ENCODE measurements at regions not wholly inside any gene's neighbourhood (a gene's known extent, or its start where the extent isn't known, plus 50 kb on each side); places are given as distances from the start of the nearest gene placed in this dataset.

DNA sequence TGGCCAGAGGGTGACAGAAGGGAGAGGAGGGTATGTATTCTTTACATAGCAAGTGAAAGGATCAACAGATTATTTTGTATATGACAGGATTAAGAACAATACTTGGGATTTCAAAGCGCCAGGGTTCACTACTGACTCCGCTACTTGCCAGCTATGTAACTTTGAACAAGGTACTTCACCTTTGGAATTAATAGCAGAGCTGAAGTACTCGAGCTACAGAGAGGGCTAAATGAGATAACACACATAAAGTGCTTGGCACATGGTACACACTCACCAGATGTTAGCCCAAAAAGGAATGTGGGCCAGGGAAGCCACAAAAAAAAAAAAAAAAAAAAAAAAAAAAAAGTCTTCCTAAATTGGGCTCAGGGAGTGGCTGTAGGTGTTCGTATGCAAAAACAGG, 408.4 kb downstream of the BUD13 start:
- Histone ChIP-seq H3K36me3 (ENCODE audit: control insufficient read depth in 2 of 3, insufficient read depth in 3 of 3, low read length in 3 of 3) (no peaks in the 10 kb centered on the region), H3K9ac (ENCODE audit: low read length in 3 of 3) (no peak overlapping the region), H3K4me3 (ENCODE audit: low read length in 3 of 3) (no peak overlapping the region), H3K27ac (ENCODE audit: low read depth in 2 of 2, low read length in 2 of 2) (no peak overlapping the region), H3K9me3 (ENCODE audit: control insufficient read depth in 2 of 3, insufficient read depth in 1 of 3, low read length in 3 of 3) (no peaks in the 10 kb centered on the region), H3K27me3 (ENCODE audit: control insufficient read depth, insufficient read depth, low read length) (no peaks in the 10 kb centered on the region), H3K4me1 (ENCODE audit: control insufficient read depth in 2 of 3, insufficient read depth in 2 of 3, low read depth in 1 of 3, low read length in 3 of 3) (no peaks in the 10 kb centered on the region)
- TF ChIP-seq, protein P1, sequence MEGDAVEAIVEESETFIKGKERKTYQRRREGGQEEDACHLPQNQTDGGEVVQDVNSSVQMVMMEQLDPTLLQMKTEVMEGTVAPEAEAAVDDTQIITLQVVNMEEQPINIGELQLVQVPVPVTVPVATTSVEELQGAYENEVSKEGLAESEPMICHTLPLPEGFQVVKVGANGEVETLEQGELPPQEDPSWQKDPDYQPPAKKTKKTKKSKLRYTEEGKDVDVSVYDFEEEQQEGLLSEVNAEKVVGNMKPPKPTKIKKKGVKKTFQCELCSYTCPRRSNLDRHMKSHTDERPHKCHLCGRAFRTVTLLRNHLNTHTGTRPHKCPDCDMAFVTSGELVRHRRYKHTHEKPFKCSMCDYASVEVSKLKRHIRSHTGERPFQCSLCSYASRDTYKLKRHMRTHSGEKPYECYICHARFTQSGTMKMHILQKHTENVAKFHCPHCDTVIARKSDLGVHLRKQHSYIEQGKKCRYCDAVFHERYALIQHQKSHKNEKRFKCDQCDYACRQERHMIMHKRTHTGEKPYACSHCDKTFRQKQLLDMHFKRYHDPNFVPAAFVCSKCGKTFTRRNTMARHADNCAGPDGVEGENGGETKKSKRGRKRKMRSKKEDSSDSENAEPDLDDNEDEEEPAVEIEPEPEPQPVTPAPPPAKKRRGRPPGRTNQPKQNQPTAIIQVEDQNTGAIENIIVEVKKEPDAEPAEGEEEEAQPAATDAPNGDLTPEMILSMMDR (IDR thresholded peaks at IDR 0.05; ENCODE audit: borderline replicate concordance, extremely low read depth, insufficient read depth) = no peak
- intact Hi-C loops (cut with DNase I) = no loop called here
- no peak for FAIRE-seq
- no peak for DNase-seq

- Histone ChIP-seq H3K4me1 (ENCODE audit: control insufficient read depth in 2 of 3, insufficient read depth in 2 of 3, low read depth in 1 of 3, low read length in 3 of 3) (no peaks in the 10 kb centered on the region), H3K27ac (ENCODE audit: low read depth in 2 of 2, low read length in 2 of 2) (no peak overlapping the region), H3K4me3 (ENCODE audit: low read length in 3 of 3) (no peak overlapping the region), H3K9me3 (ENCODE audit: control insufficient read depth in 2 of 3, insufficient read depth in 1 of 3, low read length in 3 of 3) (no peaks in the 10 kb centered on the region), H3K27me3 (ENCODE audit: control insufficient read depth, insufficient read depth, low read length) (no peaks in the 10 kb centered on the region), H3K36me3 (ENCODE audit: control insufficient read depth in 2 of 3, insufficient read depth in 3 of 3, low read length in 3 of 3) (no peaks in the 10 kb centered on the region), H3K9ac (ENCODE audit: low read length in 3 of 3) (no peak overlapping the region)
- intact Hi-C loops (cut with DNase I) = no loop called here
- no peak for FAIRE-seq
- TF ChIP-seq, protein P1 (IDR thresholded peaks at IDR 0.05; ENCODE audit: borderline replicate concordance, extremely low read depth, insufficient read depth) = no peak
- no peak for DNase-seq
Observed at GRCh38 chr11:116360221-116360941, 412.4 kb downstream of the BUD13 start.

DNA sequence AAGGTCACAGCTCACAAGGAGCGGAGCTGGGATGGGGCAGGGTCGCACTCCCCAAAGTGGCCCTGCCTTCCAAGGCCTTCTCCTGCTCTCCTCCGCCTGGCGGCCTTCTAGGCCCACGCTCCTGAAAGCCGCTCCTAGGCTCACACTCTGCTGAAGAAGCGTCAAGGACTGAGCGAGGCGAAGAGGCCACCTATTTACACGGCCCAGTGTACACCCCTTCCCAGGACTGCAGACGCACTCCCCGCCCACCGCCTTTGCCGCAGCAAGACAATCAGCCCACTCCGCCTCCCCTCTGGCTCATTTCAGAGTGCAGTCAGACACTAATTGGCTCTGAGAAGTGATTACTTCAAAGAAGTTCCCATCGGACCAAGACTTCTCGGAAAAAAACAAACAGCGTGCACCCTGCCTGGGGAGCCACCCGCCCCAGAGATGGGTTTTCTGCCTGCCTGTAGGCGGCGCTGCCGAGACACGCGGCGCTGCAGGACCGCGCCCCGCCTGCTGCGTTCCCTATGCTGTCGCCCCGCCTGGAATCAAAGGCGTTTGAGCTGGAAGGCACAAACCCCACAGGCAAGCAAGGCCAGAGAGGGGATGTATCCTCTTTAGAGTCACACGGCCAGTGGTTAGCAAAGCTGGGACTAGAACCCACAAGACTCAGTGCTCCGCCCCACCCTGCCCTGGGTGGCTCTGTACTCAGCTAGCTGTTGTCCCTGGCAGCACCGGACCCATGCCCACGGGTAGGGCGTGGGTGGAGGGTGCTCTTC, 414.8 kb downstream of the BUD13 start:
- no peak for FAIRE-seq
- Histone ChIP-seq H3K27ac (ENCODE audit: low read depth in 2 of 2, low read length in 2 of 2) (no peak overlapping the region), H3K4me3 (ENCODE audit: low read length in 3 of 3) (no peak overlapping the region), H3K4me1 (ENCODE audit: control insufficient read depth in 2 of 3, insufficient read depth in 2 of 3, low read depth in 1 of 3, low read length in 3 of 3) (no peaks in the 10 kb centered on the region), H3K36me3 (ENCODE audit: control insufficient read depth in 2 of 3, insufficient read depth in 3 of 3, low read length in 3 of 3) (no peaks in the 10 kb centered on the region), H3K9me3 (ENCODE audit: control insufficient read depth in 2 of 3, insufficient read depth in 1 of 3, low read length in 3 of 3) (no peaks in the 10 kb centered on the region), H3K27me3 (ENCODE audit: control insufficient read depth, insufficient read depth, low read length) (no peaks in the 10 kb centered on the region), H3K9ac (ENCODE audit: low read length in 3 of 3) (no peak overlapping the region)
- peak in 4 of 5 donors; percentile 71 to 82 (median 80) for DNase-seq
- TF ChIP-seq, protein P1 (IDR thresholded peaks at IDR 0.05; ENCODE audit: borderline replicate concordance, extremely low read depth, insufficient read depth) = peak; percentile 4
- intact Hi-C loops (cut with DNase I) = no loop called here
